ENCODE measurements at regions not wholly inside any gene's neighbourhood (a gene's known extent, or its start where the extent isn't known, plus 50 kb on each side); places are given as distances from the start of the nearest gene placed in this dataset.
"Not testable (repeated sequence)": the region's sequence is repeated elsewhere in the genome, so short reads cannot be mapped to it uniquely, and the experiment has no call there.

GRCh38 chr2:150261691-150262090, 225.8 kb downstream of the RND3 start:
- DNase-seq: no peak

- DNase-seq: no peak
These were observed 226.8 kb downstream of the RND3 start for GRCh38 chr2:150260636-150261035.

GRCh38 chr2:150259746-150260145, 227.7 kb downstream of the RND3 start:
- no peak for DNase-seq

- no peak for DNase-seq
These were observed 228.6 kb downstream of the RND3 start for GRCh38 chr2:150258781-150259307.

- no peak for DNase-seq
These were observed 230.7 kb downstream of the RND3 start for GRCh38 chr2:150256736-150257135.

GRCh38 chr2:150255528-150255927, 231.9 kb downstream of the RND3 start:
- DNase-seq: no peak

GRCh38 chr2:150249735-150250134, 237.7 kb downstream of the RND3 start:
- DNase-seq: not testable (repeated sequence)

GRCh38 chr2:150247481-150247880, 240.0 kb downstream of the RND3 start:
- DNase-seq: no peak

GRCh38 chr2:150234787-150235446, 252.6 kb downstream of the RND3 start:
- DNase-seq: no peak

GRCh38 chr2:150232871-150233270, 254.6 kb downstream of the RND3 start:
- DNase-seq: no peak

- DNase-seq: no peak
These were observed 255.1 kb downstream of the RND3 start for GRCh38 chr2:150232321-150232720.

GRCh38 chr2:150230616-150231015, 256.9 kb downstream of the RND3 start:
- no peak for DNase-seq

- no peak for DNase-seq
These were observed 257.5 kb downstream of the RND3 start for GRCh38 chr2:150230004-150230403.

GRCh38 chr2:150228936-150229335, 258.5 kb downstream of the RND3 start:
- DNase-seq: no peak

- DNase-seq: no peak
These were observed 262.4 kb downstream of the RND3 start for GRCh38 chr2:150225030-150225429.

- no peak for DNase-seq
These were observed 263.1 kb downstream of the RND3 start for GRCh38 chr2:150224321-150224720.

GRCh38 chr2:150222942-150223341, 264.5 kb downstream of the RND3 start:
- DNase-seq: no peak

GRCh38 chr2:150222379-150222778, 265.1 kb downstream of the RND3 start:
- DNase-seq: no peak

- DNase-seq: no peak
These were observed 267.6 kb downstream of the RND3 start for GRCh38 chr2:150219861-150220260.

- DNase-seq: no peak
These were observed 272.4 kb downstream of the RND3 start for GRCh38 chr2:150215041-150215440.

GRCh38 chr2:150214626-150215025, 272.8 kb downstream of the RND3 start:
- no peak for DNase-seq

GRCh38 chr2:150212722-150213171, 274.7 kb downstream of the RND3 start:
- DNase-seq: no peak

- DNase-seq: no peak
These were observed 276.3 kb downstream of the RND3 start for GRCh38 chr2:150211164-150211631.

GRCh38 chr2:150209746-150210145, 277.7 kb downstream of the RND3 start:
- DNase-seq: no peak

Measured in right kidney (tissue), 1 donor.